H1 (cell line): ENCODE measurements at regions not wholly inside any gene's neighbourhood (a gene's known extent, or its start where the extent isn't known, plus 50 kb on each side); places are given as distances from the start of the nearest gene placed in this dataset.

Experiments used
- ATF2 ChIP-seq: IDR thresholded peaks from 2 replicates; pipeline ENCODE4 v1.6.1; 2012; ENCODE audit warnings: low read length, inconsistent platforms
- ATF3 ChIP-seq: IDR thresholded peaks from 2 replicates; pipeline ENCODE4 v1.6.1; 2011; ENCODE audit warnings: low read depth, mild to moderate bottlenecking, low read length; ENCODE audit not compliant: insufficient read depth
- BCL11A ChIP-seq, 2 experiments: IDR thresholded peaks; one replicate each; pipeline ENCODE4 v1.6.1; 2011; ENCODE audit warnings: low read depth in 2 of 2, low read length in 2 of 2, mild to moderate bottlenecking in 2 of 2
- NANOG ChIP-seq: IDR thresholded peaks from 2 replicates; pipeline ENCODE4 v1.6.1; 2011; ENCODE audit warnings: low read length, low read depth, mild to moderate bottlenecking, inconsistent platforms; ENCODE audit not compliant: insufficient read depth, poor library complexity, severe bottlenecking
- NRF1 ChIP-seq: IDR thresholded peaks from 2 replicates; pipeline ENCODE4 v1.6.1; 2011; ENCODE audit warnings: mild to moderate bottlenecking, low read depth, low read length, improper control_type of control experiment
- POLR2A ChIP-seq, 2 experiments: IDR thresholded peaks; 1 replicate in 1 of 2; 2 replicates in 1 of 2; pipeline ENCODE4 v1.6.1; 2011; ENCODE audit warnings: low read depth in 2 of 2, low read length in 2 of 2, mild to moderate bottlenecking in 2 of 2; ENCODE audit errors: control extremely low read depth in 1 of 2
- POU5F1 ChIP-seq: IDR thresholded peaks from 2 replicates; pipeline ENCODE4 v1.6.1; 2011; ENCODE audit warnings: low read depth, mild to moderate bottlenecking, low read length, moderate library complexity
- RNF2 ChIP-seq: fragments of 200-900, 300-1000 bp; sonication (generic); IDR thresholded peaks from 2 replicates; pipeline ENCODE4 v1.7.1; 2016; ENCODE audit warnings: borderline replicate concordance, low read depth, mild to moderate bottlenecking, antibody characterized with exemption, low read length; ENCODE audit not compliant: poor library complexity, severe bottlenecking; ENCODE audit errors: missing control alignments
- SIRT6 ChIP-seq: IDR thresholded peaks from one replicate; pipeline ENCODE4 v1.7.1; 2012; ENCODE audit warnings: low read length, inconsistent platforms

GRCh38 chr20:17100506-17100905 lies 126.3 kb upstream of the PCSK2 start (continued):
- TF ChIP-seq ATF2 (no peak), BCL11A (IDR thresholded peaks at IDR 0.05; ENCODE audit: low read depth in 2 of 2, low read length in 2 of 2) (no peak), ATF3 (no peak), NRF1 (no peak), NANOG (no peak), POU5F1 (no peak), POLR2A (IDR thresholded peaks at IDR 0.05; ENCODE audit: control extremely low read depth in 1 of 2, low read depth in 2 of 2, low read length in 2 of 2) (no peak), RNF2 (no peak), SIRT6 (no peak)
